Neural cell (in vitro differentiated cells): ENCODE measurements at regions not wholly inside any gene's neighbourhood (a gene's known extent, or its start where the extent isn't known, plus 50 kb on each side); places are given as distances from the start of the nearest gene placed in this dataset.

Source experiments
- CTCF ChIP-seq: fragments of 450-650 bp; IDR thresholded peaks from 2 replicates; pipeline ENCODE4 v1.5.1; 2014; ENCODE audit warnings: antibody characterized with exemption, mild to moderate bottlenecking, moderate library complexity; ENCODE audit not compliant: poor library complexity, severe bottlenecking
- EP300 ChIP-seq: fragments of 450-650 bp; conservative IDR thresholded peaks from 2 replicates; pipeline ENCODE4 v1.6.1; 2014; ENCODE audit warnings: antibody characterized with exemption, mild to moderate bottlenecking, moderate library complexity; ENCODE audit not compliant: poor library complexity, severe bottlenecking
- EZH2 ChIP-seq: fragments of 200-600, 300-800 bp; shearing (Covaris generic), sonication (generic); IDR thresholded peaks from 2 replicates; pipeline ENCODE4 v1.6.1; 2014; ENCODE audit warnings: antibody characterized with exemption, low read length, borderline replicate concordance, mild to moderate bottlenecking; ENCODE audit not compliant: insufficient read depth, poor library complexity, severe bottlenecking
- POLR2AphosphoS5 ChIP-seq: IDR thresholded peaks from 2 replicates; pipeline ENCODE4 v1.6.1; 2012
- REST ChIP-seq: IDR thresholded peaks from 2 replicates; pipeline ENCODE4 v1.6.1; 2012; ENCODE audit warnings: borderline replicate concordance
- SMC3 ChIP-seq: fragments of 450-650 bp; conservative IDR thresholded peaks from 2 replicates; pipeline ENCODE4 v1.6.1; 2014; ENCODE audit warnings: antibody characterized with exemption, mild to moderate bottlenecking, moderate library complexity; ENCODE audit not compliant: poor library complexity

GRCh38 chr2:49687918-49688317 is 533.6 kb upstream of the FSHR start:
- TF ChIP-seq CTCF (peak; percentile 79), EP300 (no peak), POLR2AphosphoS5 (no peak), REST (no peak), SMC3 (peak; percentile 86), EZH2 (no peak)
